IPS DF 6.9 (cell line): ENCODE measurements at regions not wholly inside any gene's neighbourhood (a gene's known extent, or its start where the extent isn't known, plus 50 kb on each side); places are given as distances from the start of the nearest gene placed in this dataset.

Experiments used
- DNase-seq: peaks from one replicate; pipeline ENCODE4 v3.0.0-alpha.2; 2013; ENCODE audit warnings: low read depth, low spot score
- H3K27ac ChIP-seq: one replicate; pipeline ENCODE4 v1.5.1; 2013; ENCODE audit warnings: low read length, control low read depth
- H3K27me3 ChIP-seq: 2 replicates; pipeline ENCODE4 v1.6.1; 2013; ENCODE audit warnings: mild to moderate bottlenecking, low read length; ENCODE audit not compliant: control insufficient read depth, insufficient read depth
- H3K36me3 ChIP-seq: 2 replicates; pipeline ENCODE4 v1.6.1; 2013; ENCODE audit warnings: low read length; ENCODE audit not compliant: control insufficient read depth, insufficient read depth
- H3K4me1 ChIP-seq: 2 replicates; pipeline ENCODE4 v1.6.1; 2013; ENCODE audit warnings: low read length; ENCODE audit not compliant: control insufficient read depth, insufficient read depth
- H3K4me3 ChIP-seq: 2 replicates; pipeline ENCODE4 v1.5.1; 2013; ENCODE audit warnings: mild to moderate bottlenecking, low read length
- H3K9me3 ChIP-seq: 2 replicates; pipeline ENCODE4 v1.6.1; 2013; ENCODE audit warnings: low read length, inconsistent platforms; ENCODE audit not compliant: control insufficient read depth, insufficient read depth
- WGBS: extraction: QIAGEN DNeasy Blood & Tissue Kit; methylation state at CpG from one replicate; pipeline ENCODE4 v1.1.7; 2013; ENCODE audit warnings: mixed read lengths, missing lambda C conversion rate; ENCODE audit not compliant: insufficient read length, insufficient coverage; 5-methylcytosine and 5-hydroxymethylcytosine counted together

DNA sequence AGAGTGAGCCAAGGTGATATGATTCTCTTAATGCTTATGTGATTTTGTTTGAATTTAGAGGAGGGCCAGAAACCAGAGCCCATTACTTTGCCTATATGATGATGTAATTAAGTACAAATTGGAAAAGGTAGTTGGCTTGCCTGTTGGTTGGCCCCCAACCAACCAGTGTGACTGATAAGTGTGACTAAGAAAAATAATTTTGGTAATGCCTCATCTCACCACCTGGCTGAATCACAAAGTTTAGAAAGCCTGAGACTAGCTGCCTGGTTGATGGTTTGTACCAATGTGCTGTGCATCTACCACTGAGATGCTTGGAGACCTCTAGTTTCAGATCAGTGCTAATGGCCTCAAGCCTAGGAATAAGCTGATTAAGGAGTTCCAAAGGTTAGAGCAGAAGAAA is 338.7 kb downstream of the CDH2 start:
- Histone ChIP-seq H3K27ac (no peak overlapping the region), H3K4me3 (no peak overlapping the region), H3K4me1 (no peaks in the 10 kb centered on the region), H3K36me3 (no peaks in the 10 kb centered on the region), H3K27me3 (no peaks in the 10 kb centered on the region), H3K9me3 (no peaks in the 10 kb centered on the region)
- no peak for DNase-seq

DNA sequence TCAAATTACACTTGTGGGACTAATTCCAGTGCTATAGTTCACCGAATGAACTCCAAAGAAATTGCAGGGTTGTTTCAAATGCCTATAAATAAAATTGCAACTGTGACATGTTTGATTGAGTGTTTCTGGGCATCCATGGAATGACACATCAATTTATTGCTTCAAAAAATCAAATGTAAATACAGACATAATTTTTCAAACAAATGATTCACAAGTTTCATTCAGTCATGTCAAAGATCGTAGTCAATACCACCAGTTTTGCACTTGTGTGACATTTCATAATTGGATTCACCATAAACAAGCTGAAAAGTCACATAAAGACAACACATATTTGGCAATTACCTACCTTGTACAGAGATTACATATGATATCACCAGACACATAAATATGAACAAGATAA is 350.8 kb downstream of the CDH2 start:
- Histone ChIP-seq H3K27ac (no peak overlapping the region), H3K27me3 (no peaks in the 10 kb centered on the region), H3K36me3 (no peaks in the 10 kb centered on the region), H3K4me1 (peaks cover 2% of the 10 kb centered on the region; the same call in 1 of the 2 replicates), H3K9me3 (no peaks in the 10 kb centered on the region), H3K4me3 (no peak overlapping the region)
- no peak for DNase-seq
- no CpG with 5 or more reads among the region's 2 CpGs for WGBS

DNA sequence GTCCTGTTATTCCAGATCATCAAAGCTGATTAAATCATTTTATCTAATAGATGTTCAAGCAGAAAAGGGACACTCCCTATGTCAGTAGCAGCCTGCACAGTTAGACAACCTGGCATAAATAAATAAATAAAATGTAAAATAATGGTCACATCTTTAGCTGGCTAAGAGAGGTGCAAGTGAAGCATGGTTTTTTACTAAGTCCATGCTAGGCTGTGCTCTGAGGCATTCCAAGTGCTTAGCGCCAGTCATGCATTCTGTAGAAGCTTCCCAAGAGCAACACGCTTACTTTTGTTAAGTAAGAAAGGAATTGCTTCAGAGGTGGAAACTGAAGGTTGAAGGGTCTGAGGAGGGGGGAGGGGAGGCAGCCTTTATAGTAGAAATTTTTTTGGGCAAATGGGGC is 351.2 kb downstream of the CDH2 start:
- Histone ChIP-seq H3K36me3 (no peaks in the 10 kb centered on the region), H3K4me1 (peaks cover 2% of the 10 kb centered on the region; the same call in 1 of the 2 replicates), H3K4me3 (no peak overlapping the region), H3K27me3 (no peaks in the 10 kb centered on the region), H3K9me3 (no peaks in the 10 kb centered on the region), H3K27ac (no peak overlapping the region)
- no peak for DNase-seq
- WGBS: no CpG with 5 or more reads among the region's 2 CpGs

DNA sequence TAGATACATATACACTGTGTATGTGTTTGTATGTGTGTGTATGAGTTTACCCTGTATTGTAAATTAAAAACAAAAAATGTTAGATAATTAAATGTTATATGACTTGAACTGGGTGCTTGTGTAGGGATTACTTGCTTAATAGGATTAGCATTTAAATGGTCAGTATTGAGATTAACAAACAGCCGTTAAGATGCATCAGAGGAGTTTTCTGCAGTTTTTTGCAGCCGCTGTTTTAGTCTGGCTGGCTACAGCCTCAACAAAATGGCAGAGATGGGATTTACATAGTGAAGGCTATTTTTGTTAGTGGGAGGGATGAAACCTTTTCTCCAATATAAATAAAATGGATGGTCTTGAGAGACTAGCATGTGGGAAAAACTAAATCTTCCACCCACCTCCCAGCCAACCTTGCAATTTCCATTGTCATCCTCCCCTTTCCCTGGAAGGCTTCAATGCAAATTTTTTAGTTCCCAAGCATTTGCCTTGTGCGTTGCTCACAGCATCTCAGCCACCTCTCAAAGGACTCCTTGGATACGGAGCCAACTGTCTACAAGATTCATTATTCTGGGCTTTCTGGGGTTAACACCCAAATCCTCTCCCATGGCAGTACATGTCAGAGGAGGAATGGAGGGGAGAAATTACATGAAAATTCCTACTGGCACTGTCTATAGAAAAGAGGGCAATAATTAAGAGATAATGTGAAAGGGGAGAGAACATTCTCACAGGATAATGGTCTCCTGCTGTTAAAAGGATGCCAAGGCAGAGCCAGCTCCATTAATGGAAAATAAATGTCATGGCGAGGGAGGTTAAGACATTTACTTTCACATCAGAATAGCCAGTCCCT is 351.9 kb downstream of the CDH2 start:
- no peak for DNase-seq
- Histone ChIP-seq H3K36me3 (no peaks in the 10 kb centered on the region), H3K27me3 (no peaks in the 10 kb centered on the region), H3K4me1 (peaks cover 2% of the 10 kb centered on the region; the same call in 1 of the 2 replicates), H3K27ac (no peak overlapping the region), H3K4me3 (no peak overlapping the region), H3K9me3 (no peaks in the 10 kb centered on the region)
- WGBS: no CpG with 5 or more reads among the region's 5 CpGs

DNA sequence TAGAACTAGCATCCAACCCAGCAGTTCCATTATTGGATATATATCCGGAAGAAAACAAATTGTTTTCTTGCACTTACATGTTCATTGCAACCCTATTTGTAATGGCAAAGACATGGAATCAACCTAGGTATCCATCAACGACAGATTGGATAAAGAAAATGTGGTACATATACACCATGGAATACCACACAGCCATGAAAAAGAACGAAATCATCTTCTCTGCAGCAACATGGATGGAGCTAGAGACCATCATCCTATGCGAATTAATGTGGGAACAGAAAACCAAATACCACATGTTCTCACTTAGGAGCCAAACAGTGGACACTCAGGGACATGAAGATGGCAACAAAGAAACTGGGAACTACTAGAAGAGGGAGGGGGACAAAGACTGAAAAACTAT is 352.7 kb downstream of the CDH2 start:
- Histone ChIP-seq H3K27me3 (no peaks in the 10 kb centered on the region), H3K4me1 (peaks cover 2% of the 10 kb centered on the region; the same call in 1 of the 2 replicates), H3K9me3 (no peaks in the 10 kb centered on the region), H3K27ac (no peak overlapping the region), H3K4me3 (no peak overlapping the region), H3K36me3 (no peaks in the 10 kb centered on the region)
- no CpG with 5 or more reads among the region's 4 CpGs for WGBS
- DNase-seq: no peak

DNA sequence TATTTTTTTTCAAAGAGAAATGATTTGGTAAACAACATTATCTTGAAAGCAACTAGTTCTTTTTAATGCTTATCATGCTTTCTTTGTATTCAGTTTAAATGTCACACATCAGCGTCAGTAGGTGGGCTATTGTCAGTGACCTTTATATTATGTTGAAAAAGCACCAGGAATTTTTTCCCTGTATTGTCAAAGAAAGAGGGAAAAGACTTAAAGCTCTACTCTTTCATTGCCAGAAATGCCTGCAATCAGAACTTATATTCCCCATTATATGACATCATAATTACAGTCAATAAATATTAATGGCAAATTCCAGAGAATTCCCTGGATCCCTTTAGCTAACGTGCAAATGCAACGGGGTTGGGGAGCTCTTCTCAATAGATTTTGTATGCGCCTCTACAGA is 353.9 kb downstream of the CDH2 start:
- no peak overlapping the region for H3K27ac ChIP-seq

DNA sequence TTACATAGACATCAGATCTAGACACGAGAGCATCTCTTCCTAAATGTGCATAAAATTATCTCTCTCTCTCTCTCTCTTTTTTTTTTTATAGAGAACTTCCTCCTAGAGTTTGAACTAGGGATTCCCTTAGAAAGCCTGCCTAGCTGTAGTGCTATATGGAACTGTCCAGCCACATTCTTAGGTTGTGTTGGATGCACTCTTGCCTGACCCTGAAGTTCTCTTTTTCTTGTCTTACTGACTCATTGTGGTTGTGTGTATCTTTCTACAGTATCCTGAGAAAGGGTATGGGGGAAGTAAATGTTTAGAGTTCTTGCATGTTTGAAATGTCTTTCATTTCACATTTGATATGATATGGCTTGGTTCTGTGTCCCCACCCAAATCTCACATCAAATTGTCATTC is 368.2 kb downstream of the CDH2 start:
- H3K4me3 ChIP-seq: no peak overlapping the region
- DNase-seq: no peak
- H3K27me3 ChIP-seq: no peaks in the 10 kb centered on the region
- H3K4me1 ChIP-seq: no peaks in the 10 kb centered on the region
- WGBS: no CpG with 5 or more reads among the region's 1 CpG
- no peaks in the 10 kb centered on the region for H3K36me3 ChIP-seq
- H3K9me3 ChIP-seq: no peaks in the 10 kb centered on the region
- H3K27ac ChIP-seq: no peak overlapping the region

More for the DNA sequence above, 353.9 kb downstream of the CDH2 start:
- no peak for DNase-seq
- Histone ChIP-seq H3K9me3 (no peaks in the 10 kb centered on the region), H3K4me1 (peaks cover 2% of the 10 kb centered on the region; the same call in 1 of the 2 replicates), H3K27me3 (no peaks in the 10 kb centered on the region), H3K4me3 (no peak overlapping the region), H3K36me3 (no peaks in the 10 kb centered on the region)
- WGBS: no CpG with 5 or more reads among the region's 4 CpGs

DNA sequence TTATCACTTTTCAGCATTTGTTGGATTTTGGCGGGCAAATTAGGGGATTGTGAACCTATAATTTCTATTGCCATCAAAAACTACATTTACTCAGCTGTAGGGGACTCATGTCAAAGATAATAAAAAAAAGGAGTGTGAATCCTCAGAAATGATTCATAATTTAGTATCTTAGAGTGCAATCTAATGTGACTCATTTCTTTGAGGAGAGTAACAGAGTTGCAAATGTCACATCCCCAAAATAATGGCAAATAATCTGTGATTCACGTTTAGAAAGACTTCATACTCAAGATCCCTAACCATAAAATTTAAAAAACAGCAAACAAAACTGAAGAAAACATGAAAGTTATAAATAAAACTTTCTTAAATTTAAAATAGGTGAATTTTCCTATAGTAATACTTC is 373.0 kb downstream of the CDH2 start:
- DNase-seq: no peak
- Histone ChIP-seq H3K27ac (no peak overlapping the region), H3K27me3 (no peaks in the 10 kb centered on the region), H3K36me3 (no peaks in the 10 kb centered on the region), H3K4me1 (no peaks in the 10 kb centered on the region), H3K4me3 (no peak overlapping the region), H3K9me3 (no peaks in the 10 kb centered on the region)
- no CpG with 5 or more reads among the region's 2 CpGs for WGBS

DNA sequence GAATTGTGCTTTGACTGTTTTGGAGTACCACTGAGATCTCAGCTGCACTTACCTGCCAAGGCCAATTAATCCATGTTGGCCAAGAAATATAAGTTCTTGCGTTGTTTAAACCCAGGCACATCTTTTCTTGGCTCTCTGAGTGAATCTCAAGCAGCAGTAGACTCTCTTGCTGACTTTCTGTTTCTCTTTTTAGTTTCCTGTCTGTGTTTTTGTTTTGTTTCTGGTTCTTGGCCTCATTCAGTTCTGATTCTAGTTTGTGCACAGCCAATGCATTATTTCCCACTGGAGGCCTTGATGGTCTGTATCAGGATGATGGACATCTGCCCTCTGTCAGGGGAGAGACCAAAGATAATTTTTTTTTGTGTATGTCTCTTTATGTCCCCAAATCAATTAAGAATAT is 379.4 kb downstream of the CDH2 start:
- H3K4me1 ChIP-seq: no peaks in the 10 kb centered on the region
- no peaks in the 10 kb centered on the region for H3K36me3 ChIP-seq
- H3K27ac ChIP-seq: no peak overlapping the region
- no CpG with 5 or more reads among the region's 1 CpG for WGBS
- H3K4me3 ChIP-seq: no peak overlapping the region
- H3K27me3 ChIP-seq: no peaks in the 10 kb centered on the region
- no peaks in the 10 kb centered on the region for H3K9me3 ChIP-seq
- no peak for DNase-seq

DNA sequence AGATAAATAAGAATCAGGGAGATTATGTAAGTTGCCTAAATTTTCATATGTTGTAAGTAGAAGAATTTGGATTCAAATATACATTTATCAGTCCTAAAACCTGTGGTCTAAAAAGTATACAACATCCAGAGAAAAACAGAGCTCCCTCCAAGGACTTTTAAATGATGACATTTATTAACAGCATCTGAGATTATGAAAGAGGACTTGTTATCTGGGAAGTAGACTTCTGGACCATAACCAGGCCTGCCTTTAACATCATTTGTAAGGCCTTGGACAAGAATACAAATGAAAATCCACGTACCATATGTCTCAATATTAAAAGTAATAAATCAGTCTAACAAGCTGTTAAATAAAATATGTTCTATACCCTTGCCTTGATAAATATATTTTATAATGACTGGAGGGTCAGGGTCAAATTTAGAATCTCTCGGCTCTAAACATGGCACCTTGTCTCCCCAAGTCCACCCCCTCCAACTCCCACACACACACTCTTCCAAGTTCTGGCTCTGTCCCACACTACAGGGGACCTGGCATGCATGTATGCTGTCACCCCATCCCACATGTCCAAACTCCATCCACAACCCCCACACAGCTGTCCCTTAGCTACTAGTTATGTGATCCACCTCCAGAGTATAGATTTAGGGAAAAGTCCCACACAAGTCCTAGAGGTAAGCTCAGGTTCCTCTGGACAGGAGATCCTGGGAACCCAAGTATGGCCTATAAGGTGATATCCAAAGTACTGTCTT is 382.6 kb downstream of the CDH2 start:
- H3K9me3 ChIP-seq: no peaks in the 10 kb centered on the region
- no peaks in the 10 kb centered on the region for H3K4me1 ChIP-seq
- no peaks in the 10 kb centered on the region for H3K36me3 ChIP-seq
- no peaks in the 10 kb centered on the region for H3K27me3 ChIP-seq
- no peak overlapping the region for H3K27ac ChIP-seq
- no CpG with 5 or more reads among the region's 2 CpGs for WGBS
- no peak overlapping the region for H3K4me3 ChIP-seq
- no peak for DNase-seq
